ENCODE measurements at regions not wholly inside any gene's neighbourhood (a gene's known extent, or its start where the extent isn't known, plus 50 kb on each side); places are given as distances from the start of the nearest gene placed in this dataset.

- no peak overlapping the region for H3K27ac ChIP-seq
- no peak for TF ChIP-seq CTCF (conservative IDR thresholded peaks at IDR 0.05)
These were observed 160.5 kb downstream of the NUAK1 start for GRCh38 chr12:105978276-105978675.

GRCh38 chr12:105978686-105979085 lies 160.1 kb downstream of the NUAK1 start:
- TF ChIP-seq CTCF (conservative IDR thresholded peaks at IDR 0.05) = no peak
- H3K27ac ChIP-seq = no peak overlapping the region

- H3K27ac ChIP-seq = no peak overlapping the region
- no peak for TF ChIP-seq CTCF (conservative IDR thresholded peaks at IDR 0.05)
These were observed 158.7 kb downstream of the NUAK1 start for GRCh38 chr12:105980085-105980484.

GRCh38 chr12:105980533-105980932 lies 158.2 kb downstream of the NUAK1 start:
- H3K27ac ChIP-seq = no peak overlapping the region
- TF ChIP-seq CTCF (conservative IDR thresholded peaks at IDR 0.05) = no peak

GRCh38 chr12:105982022-105982421 lies 156.7 kb downstream of the NUAK1 start:
- H3K27ac ChIP-seq = no peak overlapping the region
- TF ChIP-seq CTCF (conservative IDR thresholded peaks at IDR 0.05) = no peak

GRCh38 chr12:105983622-105984320 lies 155.0 kb downstream of the NUAK1 start:
- no peak for TF ChIP-seq CTCF (conservative IDR thresholded peaks at IDR 0.05)

GRCh38 chr12:105985383-105985782 lies 153.4 kb downstream of the NUAK1 start:
- H3K27ac ChIP-seq = no peak overlapping the region
- TF ChIP-seq CTCF (conservative IDR thresholded peaks at IDR 0.05) = no peak

More at GRCh38 chr12:105983622-105984320, 155.0 kb downstream of the NUAK1 start:
- no peak overlapping the region for H3K27ac ChIP-seq

Data from VCaP (cell line).